Hepatocyte (in vitro differentiated cells): ENCODE measurements at regions not wholly inside any gene's neighbourhood (a gene's known extent, or its start where the extent isn't known, plus 50 kb on each side); places are given as distances from the start of the nearest gene placed in this dataset.

Experiments used
- CTCF ChIP-seq: fragments of 200-600 bp; sonication (generic); IDR thresholded peaks from 2 replicates; pipeline ENCODE4 v1.5.1; 2016; ENCODE audit warnings: antibody characterized with exemption, mild to moderate bottlenecking; ENCODE audit not compliant: poor library complexity
- EZH2 ChIP-seq: fragments of 200-600 bp; sonication (generic); IDR thresholded peaks from 2 replicates; pipeline ENCODE4 v1.6.1; 2016; ENCODE audit warnings: antibody characterized with exemption, mild to moderate bottlenecking, borderline replicate concordance
- EZH2phosphoT487 ChIP-seq: fragments of 200-600 bp; sonication (generic); IDR thresholded peaks from one replicate; pipeline ENCODE4 v1.6.1; 2018; ENCODE audit warnings: antibody characterized with exemption, mild to moderate bottlenecking, low read depth, moderate library complexity; ENCODE audit not compliant: unreplicated experiment, severe bottlenecking

GRCh38 chr14:34237677-34238076, 224.4 kb downstream of the SPTSSA start:
- TF ChIP-seq CTCF (no peak), EZH2phosphoT487 (no peak), EZH2 (no peak)
